ENCODE measurements at regions not wholly inside any gene's neighbourhood (a gene's known extent, or its start where the extent isn't known, plus 50 kb on each side); places are given as distances from the start of the nearest gene placed in this dataset.

DNA sequence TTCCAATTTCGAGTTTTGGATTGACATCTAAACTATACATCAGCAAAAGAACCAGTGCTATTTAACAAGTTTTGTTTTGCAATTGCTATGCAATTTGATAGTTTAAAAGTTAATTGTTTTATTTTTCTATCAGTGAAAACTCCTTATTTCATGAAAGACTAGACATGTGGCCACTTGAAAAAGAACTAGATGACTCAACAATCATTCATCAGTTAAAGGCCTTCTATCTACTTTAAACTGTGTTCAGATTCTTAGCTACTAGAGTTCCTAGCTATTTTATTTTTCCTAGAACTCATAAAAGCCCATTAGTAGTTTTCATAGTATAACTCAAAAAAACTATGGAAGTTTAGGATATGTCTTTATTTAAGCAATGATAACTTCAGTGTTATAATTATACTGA, 104.6 kb upstream of the LSM8 start:
- no peak for TF ChIP-seq CTCF (IDR thresholded peaks at IDR 0.05; ENCODE audit: low read depth, low read length)
- DNase-seq (ENCODE audit: extremely low read depth, low read depth): no peak

GRCh38 chr7:118080947-118081346, 103.0 kb upstream of the LSM8 start:
- no peak for TF ChIP-seq CTCF (IDR thresholded peaks at IDR 0.05; ENCODE audit: low read depth, low read length)
- DNase-seq (ENCODE audit: extremely low read depth, low read depth): no peak

DNA sequence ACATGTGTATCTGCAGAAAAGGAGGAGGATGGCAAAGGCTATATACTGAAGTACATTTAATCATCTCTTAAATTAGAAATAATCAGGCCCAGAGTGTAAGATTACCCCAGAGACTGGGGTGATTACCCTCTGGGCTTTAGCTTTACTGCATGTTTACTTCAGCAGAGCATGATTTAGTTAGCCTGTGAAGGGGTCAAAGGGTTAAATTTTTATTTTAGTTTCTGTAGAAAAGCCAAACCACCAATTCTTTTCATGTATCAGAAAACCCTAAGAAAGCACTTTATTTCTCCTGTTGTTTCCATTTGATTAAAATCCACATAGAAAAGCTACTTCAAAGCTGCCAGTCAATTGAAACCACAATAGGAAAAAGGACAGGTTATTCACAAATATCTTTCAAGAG, 101.5 kb upstream of the LSM8 start:
- TF ChIP-seq CTCF (IDR thresholded peaks at IDR 0.05; ENCODE audit: low read depth, low read length): no peak
- no peak for DNase-seq (ENCODE audit: extremely low read depth, low read depth)

GRCh38 chr7:118085000-118085399, 99.0 kb upstream of the LSM8 start:
- TF ChIP-seq CTCF (IDR thresholded peaks at IDR 0.05; ENCODE audit: low read depth, low read length): no peak

DNA sequence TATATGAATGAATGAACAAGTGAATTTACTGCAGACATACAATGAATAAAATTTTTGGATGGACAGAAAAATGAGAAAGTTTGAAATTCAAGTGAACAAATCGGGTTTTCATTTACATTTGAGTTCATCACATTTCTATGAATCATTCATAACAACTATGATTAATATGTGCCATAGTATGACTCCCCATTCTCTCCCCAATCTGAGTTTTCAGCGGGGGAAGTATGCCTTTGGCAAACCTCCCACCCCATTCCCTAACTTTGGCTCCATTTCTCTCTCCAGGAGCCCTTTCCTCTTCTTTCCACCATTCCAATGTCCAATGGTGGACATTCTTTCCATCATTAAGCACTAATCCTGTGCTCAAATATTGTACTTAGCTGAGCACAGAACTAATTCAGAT, 96.8 kb upstream of the LSM8 start:
- no peak for DNase-seq (ENCODE audit: extremely low read depth, low read depth)
- TF ChIP-seq CTCF (IDR thresholded peaks at IDR 0.05; ENCODE audit: low read depth, low read length): no peak

More at GRCh38 chr7:118085000-118085399, 99.0 kb upstream of the LSM8 start:
- no peak for DNase-seq (ENCODE audit: extremely low read depth, low read depth)

GRCh38 chr7:118094044-118094443, 89.9 kb upstream of the LSM8 start:
- no peak for DNase-seq (ENCODE audit: extremely low read depth, low read depth)
- TF ChIP-seq CTCF (IDR thresholded peaks at IDR 0.05; ENCODE audit: low read depth, low read length): no peak

DNA sequence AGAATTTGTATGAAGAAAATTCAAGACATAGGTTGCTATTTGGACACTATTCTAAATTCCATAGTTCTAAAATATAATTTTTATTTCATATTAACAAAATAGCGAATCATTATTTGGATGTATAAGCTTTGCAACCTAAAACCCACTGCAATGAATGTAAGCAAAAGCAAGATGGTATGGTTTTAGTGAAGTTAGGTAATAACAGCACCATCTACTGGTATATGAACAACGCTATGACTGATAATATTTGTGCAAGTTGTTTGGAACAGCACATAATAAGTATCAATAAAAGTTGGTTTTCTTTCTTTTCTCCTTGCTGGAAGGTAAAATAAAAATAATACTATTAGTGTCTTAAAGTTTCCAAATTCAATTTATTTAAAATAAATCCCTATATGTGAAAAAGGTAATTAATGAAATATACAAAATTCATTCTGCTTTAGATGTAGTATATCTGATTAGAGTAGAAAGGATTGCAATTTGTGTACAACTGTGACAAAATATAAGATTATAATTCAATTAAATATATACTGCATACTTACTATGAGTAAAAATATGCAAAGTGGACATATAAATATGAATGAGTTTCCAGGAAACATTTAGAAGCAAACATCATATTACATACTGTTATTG, 79.0 kb upstream of the LSM8 start:
- TF ChIP-seq CTCF (IDR thresholded peaks at IDR 0.05; ENCODE audit: low read depth, low read length): peak; percentile 49
- DNase-seq (ENCODE audit: extremely low read depth, low read depth): no peak
